SH-SY5Y (cell line): ENCODE measurements at regions not wholly inside any gene's neighbourhood (a gene's known extent, or its start where the extent isn't known, plus 50 kb on each side); places are given as distances from the start of the nearest gene placed in this dataset.

Experiments used
- GATA2 ChIP-seq: IDR thresholded peaks from 2 replicates; pipeline ENCODE4 v1.6.1; 2011; ENCODE audit warnings: mild to moderate bottlenecking, low read depth, low read length
- GATA3 ChIP-seq: IDR thresholded peaks from 2 replicates; pipeline ENCODE4 v1.6.1; 2011; ENCODE audit warnings: low read depth, mild to moderate bottlenecking, low read length, moderate library complexity

DNA sequence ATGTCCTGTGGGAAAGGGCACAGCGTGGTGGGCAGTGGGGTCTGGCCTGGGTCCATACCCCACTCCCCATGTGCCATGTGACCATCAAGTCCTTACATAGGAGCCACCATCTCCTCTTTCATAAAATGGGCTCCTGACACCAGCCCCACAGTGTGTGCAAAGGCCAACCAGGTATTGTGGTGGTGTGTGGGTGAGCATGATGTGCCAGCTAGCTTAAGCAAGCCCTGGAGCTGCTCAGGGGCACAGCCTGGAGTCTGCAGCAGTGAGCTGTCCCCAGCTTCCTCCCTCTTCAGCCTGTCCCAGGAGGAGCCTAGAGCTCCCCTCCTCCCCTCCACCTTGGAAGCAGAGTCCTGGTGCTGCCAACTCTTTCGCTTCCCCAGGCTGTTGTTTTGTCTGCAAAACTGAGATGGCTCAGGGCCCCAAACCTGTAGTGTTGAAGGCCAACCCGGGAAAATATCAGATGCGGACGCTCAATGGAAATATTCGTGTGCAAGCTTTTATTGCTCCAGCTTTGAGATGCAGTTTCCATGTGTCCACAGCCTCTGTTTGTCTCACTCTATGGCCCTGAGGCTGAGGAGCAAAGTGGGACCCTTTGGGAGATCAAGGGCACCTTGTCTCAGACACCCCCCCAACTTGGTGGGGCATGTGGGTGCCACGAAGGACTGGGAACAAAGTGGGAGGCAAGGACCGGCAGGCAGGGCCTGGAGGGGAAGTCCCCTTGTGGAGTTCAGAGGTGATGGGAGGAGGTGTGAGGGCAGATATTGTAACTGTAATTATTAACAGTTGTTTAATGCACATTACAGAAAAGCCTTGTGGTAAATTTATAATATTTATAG, 92.6 kb downstream of the CTTN start:
- TF ChIP-seq GATA2 = no peak
- TF ChIP-seq GATA3 = no peak
